HG02840 (cell line): ENCODE measurements at regions not wholly inside any gene's neighbourhood (a gene's known extent, or its start where the extent isn't known, plus 50 kb on each side); places are given as distances from the start of the nearest gene placed in this dataset.
"Not testable (repeated sequence)": the region's sequence is repeated elsewhere in the genome, so short reads cannot be mapped to it uniquely, and the experiment has no call there.

Experiments used
- ATAC-seq: cut with Tn5 transposase; IDR thresholded peaks from one replicate; pipeline ENCODE4 v1.9.1; 2021; ENCODE audit warnings: mild to moderate bottlenecking, moderate library complexity, moderate number of reproducible peaks; ENCODE audit not compliant: unreplicated experiment, low FRiP score

DNA sequence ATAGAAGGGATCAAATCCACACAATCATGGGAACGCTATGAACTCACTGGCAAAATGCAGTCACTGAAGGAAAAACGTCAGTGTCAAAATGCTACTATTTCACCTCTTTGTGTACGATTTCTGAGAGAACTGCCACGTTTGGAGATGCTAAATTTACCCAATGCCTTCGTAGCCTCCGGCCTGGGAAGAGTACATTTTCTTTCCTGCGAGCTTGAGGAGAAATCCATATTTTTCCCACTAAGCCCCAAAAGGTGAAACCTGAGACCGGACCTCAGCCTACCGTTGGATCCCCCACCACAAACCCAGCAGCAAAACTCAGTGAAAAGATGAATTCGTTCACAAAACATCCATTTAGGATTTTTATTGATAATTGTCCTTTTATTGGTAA lies 131.7 kb downstream of the GPX5 start:
- no peak for ATAC-seq

DNA sequence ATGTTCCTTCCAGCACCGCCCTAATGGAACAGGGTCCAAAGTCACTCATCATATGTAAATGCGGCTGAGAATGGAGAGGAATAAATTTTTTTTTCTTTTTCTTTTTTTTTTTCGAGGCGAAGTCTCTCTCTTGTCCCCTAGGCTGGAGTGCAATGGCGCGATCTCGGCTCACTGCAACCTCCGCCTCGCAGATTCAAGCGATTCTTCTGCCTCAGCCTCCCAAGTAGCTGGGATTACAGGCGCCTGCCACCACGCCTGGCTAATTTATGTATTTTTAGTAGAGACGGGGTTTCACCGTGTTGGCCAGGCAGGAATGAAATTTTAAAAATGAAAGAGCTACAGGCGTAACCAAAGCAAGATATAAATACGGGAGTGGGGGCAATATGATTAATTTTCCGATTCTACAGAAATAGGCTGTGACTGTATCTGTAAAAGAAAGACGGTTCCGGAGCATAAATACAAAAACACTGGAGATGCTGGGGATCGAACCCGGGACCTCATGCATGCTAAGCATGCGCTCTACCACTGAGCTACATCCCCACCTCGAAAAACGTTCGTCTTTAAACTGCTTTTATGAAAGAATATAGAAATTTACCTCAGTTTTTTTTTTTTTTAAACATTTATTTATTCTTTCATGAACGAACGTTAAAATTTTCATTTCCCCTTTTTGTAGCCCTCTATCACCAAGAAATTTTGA lies 132.2 kb downstream of the GPX5 start:
- ATAC-seq: no peak

DNA sequence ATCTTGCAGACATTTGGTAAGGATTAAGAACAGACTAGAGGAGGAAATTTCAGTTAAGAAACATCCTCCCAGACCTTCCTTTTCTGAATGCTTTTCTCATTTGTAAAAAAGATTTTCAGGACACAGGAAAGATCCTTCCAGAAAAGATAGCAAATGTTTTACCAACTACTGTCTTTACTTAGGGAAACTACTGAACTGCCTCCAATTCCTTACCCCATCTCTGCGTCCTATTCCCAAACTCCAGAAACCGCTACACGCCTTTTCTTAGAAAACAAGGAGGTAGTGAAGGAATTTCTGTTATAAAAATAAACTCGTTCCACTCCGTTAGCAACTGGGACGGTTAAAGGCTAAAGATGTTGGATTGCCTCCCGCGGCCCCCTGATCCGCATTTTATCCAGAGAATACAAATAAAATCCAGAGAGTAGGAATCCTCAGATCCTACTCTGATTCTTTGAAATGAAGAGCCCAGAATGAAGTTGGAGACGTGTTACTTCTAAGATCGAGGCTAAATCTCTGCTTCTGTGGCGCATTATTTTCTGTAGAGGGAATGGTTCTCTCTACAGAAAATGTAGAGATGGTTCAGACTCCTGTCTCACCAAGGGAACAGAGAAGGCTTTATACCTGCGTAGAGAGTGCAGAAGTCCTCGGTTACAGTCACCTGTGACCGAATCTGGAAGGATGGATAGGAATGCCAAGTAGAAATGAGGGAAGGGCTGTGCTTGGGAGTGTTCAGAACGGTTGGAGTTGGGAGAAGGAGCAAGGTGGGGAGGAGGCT lies 133.0 kb downstream of the GPX5 start:
- ATAC-seq: no peak

DNA sequence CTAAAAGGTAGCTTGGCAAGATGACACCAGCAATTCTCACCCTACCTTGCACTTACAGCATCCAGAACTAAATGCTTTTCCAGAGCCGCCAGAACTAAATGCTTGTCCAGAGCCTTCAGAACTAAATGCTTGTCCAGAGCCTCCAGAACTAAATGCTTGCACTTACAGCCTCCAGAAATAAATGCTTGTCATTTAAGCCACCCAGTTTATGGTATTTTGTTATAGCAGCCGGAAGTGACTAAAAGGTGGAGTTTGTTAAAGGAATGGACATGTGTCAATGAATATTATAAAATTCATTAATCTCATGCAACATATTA lies 133.5 kb downstream of the GPX5 start:
- ATAC-seq: no peak

DNA sequence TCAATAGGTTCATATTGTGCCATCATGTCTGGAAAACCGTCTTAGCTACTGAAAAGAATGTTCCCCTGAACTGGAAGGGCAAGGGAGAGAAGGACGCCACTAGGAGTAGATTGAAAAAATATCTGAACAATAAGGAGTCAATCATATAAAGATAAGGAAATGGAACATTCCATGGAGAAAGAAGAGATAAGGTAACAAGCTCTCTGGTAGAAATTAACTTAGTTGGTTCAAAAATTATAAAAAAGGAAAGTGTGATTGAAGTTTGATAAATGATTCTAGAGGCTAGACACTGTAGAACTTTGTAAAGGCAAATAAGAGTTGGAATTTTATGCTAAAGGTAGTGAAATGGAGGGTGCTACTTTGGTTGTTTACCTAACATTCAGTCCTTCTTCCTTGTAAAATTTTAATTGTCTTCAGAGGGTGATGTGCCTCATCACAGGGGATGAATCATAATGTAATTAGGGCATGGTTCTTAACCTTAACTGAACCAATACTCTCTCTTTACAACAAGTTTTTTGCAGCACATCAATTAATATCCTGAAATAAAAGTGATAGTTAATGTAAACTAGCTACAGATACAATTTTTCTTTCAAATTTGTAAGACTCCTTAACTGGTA lies 135.5 kb downstream of the GPX5 start:
- ATAC-seq: no peak

DNA sequence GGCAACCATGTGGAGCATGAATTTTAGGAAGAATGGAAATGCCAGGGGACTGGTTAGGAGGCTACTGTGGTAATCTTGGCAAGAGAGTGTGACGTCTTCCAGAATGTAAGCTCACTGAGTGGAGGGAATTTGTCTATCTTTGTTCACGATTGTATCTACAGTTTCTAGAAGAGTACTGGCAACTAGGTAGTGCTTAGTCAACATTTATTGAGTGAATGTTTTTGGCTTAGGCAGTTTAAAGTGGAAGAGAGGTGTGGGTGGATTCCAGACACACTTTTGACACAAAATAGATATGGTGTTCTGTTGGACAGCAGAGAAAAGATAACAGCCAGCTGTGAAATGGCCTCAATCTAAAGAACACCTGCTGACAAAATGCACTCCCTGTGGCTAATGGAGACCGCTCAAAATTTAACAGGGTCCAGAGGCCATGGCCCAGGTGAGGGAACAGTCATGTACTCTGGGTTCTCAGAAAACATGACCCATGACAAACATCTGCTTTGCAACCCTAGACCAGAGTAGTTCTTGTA lies 139.3 kb downstream of the GPX5 start:
- no peak for ATAC-seq

DNA sequence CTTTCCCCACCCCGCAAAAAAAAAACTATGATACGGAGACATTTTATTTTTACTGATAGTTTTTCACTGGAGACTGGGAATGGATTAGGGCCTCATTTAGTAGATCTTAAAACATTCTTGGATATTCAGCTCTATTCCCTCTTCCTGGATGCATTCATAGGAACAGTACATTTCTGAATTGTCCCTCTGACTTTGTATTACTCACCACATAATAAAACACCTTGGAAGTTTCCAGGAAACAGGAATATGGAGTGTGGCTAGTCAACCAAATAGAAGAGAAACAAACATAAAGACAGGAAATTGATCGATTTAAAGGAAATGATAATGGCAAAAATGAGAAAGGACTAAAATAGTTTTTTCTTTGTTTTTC lies 147.7 kb downstream of the GPX5 start:
- no peak for ATAC-seq

DNA sequence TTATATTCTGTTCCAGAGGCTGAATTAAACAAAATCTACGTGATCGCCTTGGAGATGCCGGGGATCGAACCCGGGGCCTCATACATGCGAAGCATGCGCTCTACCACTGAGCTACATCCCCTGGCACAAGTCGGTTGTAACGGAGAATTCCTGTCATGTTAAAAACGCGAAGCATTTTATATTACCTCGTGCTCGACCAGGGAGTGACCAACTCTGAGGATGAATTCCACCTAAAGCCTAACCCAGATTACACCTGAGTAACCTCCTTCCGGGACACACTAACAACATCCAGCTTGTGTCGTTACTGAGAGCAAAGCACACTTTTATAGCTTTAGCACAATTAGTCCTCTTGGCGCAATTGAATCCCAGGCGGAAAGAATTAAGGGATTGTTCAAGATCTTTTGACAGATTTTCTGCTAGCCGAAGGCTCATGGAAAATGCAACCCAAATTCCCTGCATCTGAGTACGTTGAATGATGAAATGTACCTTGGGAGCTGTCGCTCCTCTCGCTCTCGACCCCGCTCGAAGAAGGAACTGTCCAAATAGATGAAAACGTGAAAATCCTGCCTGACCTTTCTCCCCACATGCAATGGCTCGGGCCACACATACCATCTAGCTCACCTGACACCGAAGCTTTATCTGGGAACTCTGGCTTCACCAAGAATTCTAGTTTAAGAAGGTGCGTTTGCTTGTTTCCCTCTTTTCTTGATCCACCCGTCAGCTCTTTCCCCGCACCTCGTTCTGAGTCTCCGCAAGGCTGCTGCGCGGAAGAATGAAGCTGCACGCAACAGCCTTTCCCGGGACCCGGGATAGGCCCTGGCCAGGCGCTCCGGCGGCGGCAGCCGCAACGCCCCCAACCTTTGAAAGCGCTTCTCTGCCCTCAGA lies 148.3 kb downstream of the GPX5 start:
- no peak for ATAC-seq

DNA sequence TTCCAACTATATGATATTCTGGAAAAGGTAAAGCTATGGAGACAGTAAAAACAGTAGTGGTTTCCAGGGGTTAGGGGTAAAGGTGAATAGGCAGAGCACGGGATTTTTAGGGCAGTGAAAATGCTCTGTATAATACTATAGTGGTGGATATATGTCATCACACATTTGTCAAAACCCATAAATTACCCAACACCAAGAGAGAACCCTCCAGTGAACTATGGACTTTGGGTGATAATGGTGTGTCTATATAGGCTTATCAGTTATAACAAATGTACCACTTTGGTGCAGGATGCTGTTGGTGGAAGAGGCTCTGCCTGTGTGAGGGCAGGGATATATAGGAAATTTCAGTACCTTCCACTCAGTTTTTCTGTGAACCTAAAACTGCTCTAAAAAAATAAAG lies 149.9 kb downstream of the GPX5 start:
- no peak for ATAC-seq

DNA sequence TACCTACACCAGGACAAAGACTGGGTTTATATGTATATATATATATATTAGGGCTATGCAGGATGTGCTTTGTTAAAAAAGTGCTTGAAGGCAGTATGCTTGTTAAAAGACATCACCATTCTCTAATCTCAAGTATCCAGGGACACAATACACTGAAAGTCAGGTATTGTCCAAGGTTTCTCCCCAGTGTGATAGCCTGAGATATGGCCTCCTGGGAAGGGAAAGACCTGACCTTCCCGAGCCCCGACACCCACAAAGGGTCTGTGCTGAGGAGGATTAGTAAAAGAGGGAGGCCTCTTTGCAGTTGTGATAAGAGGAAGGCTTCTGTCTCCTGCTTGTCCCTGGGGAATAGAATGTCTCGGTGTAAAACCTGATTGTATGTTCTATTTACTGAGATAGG lies 156.9 kb downstream of the GPX5 start:
- no peak for ATAC-seq

DNA sequence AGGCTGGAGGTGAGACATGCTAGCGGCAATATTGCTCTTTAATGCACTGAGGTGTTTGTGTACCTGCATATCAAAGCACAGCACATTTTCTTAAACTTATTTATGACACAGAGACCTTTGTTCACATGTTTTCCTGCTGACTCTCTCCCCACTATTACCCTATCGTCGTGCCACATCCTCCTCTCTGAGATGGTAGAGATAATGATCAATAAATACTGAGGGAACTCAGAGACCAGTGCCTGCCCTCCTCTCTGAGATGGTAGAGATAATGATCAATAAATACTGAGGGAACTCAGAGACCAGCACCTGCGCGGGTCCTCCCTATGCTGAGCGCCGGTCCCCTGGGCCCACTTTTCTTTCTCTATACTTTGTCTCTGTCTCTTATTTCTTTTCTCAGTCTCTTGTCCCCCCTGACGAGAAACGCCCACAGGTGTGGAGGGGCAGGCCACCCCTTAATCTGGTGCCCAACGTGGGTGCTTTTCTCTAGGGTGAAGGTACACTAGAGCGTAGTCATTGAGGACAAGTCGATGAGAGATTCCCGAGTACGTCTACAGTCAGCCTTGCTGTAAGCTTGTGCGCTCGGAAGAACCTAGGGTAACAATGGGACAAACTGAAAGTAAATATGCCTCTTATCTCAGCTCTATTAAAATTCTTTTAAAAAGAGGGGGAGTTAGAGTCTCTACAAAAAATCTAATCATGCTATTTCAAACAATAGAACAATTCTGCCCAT lies 157.4 kb downstream of the GPX5 start:
- ATAC-seq: not testable (repeated sequence)

DNA sequence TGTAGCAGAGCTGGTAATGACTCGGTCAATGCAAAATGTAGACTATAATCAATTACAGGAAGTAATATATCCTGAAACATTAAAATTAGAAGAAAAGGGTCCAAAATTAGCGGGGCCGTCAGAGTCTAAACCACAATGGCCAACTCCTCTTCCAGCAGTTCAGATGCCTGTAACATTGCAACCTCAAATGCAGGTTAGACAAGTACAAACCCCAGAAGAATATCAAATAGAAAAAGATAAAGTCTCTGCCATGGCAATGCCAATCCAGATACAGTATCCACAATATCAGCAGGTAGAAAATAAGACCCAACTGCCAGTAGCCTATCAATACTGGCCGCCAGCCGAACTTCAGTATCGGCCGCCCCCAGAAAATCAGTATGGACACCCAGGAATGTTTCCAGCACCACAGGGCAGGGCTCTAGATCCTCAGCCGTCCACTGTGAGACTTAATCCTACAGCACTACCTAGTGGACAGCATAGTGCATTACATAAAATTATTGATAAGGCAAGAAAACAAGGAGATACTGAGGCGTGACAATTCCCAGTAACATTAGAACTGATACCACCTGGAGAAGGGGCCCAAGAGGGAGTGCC lies 158.4 kb downstream of the GPX5 start:
- ATAC-seq: no peak

DNA sequence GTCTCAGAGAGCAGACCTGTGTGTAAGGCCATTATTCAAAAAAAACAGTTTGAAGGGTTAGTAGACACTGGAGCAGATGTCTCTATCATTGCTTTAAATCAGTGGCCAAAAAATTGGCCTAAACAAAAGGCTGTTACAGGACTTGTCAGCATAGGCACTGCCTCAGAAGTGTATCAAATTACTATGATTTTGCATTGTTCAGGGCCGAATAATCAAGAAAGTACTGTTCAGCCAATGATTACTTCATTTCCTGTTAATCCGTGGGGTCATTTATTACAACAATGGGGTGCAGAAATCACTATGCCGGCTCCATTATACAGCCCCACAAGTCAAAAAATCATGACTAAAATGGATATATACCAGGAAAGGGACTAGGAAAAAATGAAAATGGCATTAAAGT lies 160.3 kb downstream of the GPX5 start:
- ATAC-seq: not testable (repeated sequence)

DNA sequence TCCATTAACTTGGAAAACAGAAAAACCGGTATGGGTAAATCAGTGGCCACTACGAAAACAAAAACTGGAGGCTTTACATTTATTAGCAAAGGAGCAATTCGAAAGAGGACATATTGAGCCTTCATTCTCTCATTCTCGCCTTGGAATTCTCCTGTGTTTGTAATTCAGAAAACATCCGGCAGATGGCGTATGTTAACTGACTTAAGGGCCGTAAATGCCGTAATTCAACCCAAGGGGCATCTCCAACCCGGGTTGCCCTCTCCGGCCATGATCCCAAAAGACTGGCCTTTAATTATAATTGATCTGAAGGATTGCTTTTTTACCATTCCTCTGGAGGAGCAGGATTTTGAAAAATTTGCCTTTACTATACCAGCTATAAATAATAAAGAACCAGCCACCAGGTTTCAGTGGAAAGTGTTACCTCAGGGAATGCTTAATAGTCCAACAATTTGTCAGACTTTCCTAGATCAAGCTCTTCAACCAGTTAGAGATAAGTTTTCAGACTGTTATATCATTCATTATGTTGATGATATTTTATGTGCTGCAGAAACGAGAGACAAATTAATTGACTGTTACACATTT lies 160.9 kb downstream of the GPX5 start:
- not testable (repeated sequence) for ATAC-seq

DNA sequence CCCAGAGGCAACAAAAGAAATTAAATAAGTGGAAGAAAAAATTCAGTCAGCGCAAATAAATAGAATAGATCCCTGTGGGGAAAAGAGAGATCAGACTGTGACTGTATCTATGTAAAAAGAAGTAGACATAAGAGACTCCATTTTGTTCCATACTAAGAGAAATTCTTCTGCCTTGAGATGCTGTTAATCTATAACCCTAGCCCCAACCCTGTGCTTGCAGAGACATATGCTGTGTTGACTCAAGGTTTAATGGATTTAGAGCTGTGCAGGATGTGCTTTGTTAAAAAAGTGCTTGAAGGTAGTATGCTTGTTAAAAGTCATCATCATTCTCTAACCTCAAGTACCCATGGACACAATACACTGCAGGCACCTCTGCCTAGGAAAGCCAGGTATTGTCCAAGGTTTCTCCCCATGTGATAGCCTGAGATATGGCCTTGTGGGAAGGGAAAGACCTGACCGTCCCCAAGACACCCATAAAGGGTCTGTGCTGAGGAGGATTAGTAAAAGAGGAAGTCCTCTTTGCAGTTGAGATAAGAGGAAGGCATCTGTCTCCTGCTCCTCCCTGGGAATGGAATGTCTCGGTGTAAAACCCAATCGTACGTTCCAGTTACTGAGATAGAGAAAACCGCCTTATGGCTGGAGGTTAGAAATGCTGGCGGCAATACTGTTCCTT lies 161.8 kb downstream of the GPX5 start:
- not testable (repeated sequence) for ATAC-seq

DNA sequence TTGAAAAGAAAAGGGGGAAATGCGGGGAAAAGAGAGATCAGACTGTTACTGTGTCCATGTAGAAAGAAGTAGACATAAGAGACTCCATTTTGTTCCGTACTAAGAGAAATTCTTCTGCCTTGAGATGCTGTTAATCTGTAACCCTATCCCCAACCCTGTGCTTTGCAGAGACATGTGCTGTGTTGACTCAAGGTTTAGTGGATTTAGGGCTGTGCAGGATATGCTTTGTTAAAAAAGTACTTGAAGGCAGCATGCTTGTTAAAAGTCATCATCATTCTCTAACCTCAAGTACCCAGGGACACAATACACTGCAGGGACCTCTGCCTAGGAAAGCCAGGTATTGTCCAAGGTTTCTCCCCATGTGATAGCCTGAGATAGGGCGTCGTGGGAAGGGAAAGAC lies 166.3 kb downstream of the GPX5 start:
- not testable (repeated sequence) for ATAC-seq

DNA sequence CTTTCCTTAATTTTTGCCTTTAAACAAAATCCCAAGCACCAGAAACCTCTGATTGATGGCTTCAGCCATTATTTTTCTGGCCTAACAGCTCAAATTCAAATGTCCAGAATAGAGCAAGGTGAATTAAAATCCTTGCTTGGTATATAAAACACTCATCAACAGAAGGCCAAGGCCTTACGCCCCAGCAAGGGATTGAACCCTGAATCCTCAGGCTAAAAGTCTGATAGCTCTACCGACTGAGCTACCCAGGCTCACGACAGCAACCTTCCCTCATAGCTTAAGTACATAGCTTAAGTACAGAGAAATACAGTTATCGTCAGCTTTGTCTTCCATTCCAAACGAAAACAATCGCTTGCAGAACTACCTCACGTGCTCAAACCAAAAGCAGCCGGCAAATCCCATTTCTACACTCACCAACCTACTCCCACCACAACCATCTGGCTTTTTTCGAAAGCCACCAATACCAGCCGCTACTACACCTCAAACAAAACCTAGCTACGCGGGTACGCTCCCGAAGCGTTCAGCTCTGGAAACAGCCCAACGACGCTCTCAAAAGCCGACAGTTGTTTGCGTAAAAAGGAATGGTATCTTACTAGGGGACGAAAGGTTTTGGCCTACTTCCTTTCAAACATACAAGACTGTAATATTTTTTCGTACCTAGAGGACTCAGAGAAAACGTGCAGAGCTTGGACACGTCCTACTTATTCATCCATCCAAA lies 167.5 kb downstream of the GPX5 start:
- ATAC-seq: no peak

DNA sequence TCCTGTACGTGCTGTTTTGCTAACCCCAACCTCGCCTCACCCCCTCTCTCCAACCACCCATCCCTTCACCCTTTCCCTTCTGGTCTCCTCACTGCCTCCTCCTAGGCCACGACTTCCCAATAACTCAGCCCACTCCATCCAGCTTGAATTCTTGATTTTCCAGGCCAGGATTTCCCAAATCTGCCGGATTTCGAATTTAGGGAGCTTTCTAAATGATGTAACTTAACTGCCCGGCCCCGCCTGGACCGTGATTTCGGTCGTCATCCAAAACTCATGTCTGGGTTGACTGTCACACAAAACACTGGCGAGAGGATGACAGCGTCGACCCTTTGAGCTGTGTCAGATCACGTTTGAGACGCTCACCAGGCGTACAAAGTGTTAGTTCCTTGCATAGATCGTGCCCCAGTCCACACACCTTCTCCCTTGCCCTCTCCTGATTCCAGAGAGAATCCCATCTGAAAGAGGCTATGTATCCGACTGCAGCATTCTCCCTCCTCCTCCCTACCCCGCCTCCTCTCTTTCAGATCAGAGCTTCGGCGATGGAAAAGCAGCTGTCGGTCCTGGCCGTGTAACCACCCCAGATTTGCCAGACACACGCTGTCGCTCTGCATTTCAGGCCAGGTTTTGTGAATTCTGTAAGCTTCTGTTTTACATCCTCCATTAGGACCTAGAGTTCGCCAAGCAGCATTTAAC lies 168.2 kb downstream of the GPX5 start:
- no peak for ATAC-seq
